ENCODE measurements at regions not wholly inside any gene's neighbourhood (a gene's known extent, or its start where the extent isn't known, plus 50 kb on each side); places are given as distances from the start of the nearest gene placed in this dataset.
"Not testable (repeated sequence)": the region's sequence is repeated elsewhere in the genome, so short reads cannot be mapped to it uniquely, and the experiment has no call there.

- DNase-seq (ENCODE audit: low spot score) (no peak), FAIRE-seq (no peak)
Measured at GRCh38 chr13:55632402-55632801, 1508.3 kb upstream of the PRR20A start.

- DNase-seq (ENCODE audit: low spot score) (no peak), FAIRE-seq (no peak)
Measured at GRCh38 chr13:55649485-55649884, 1491.2 kb upstream of the PRR20A start.

- no peak for FAIRE-seq
- DNase-seq (ENCODE audit: low spot score) = no peak
Measured at GRCh38 chr13:55652657-55653056, 1488.1 kb upstream of the PRR20A start.

- FAIRE-seq (no peak), DNase-seq (ENCODE audit: low spot score) (no peak)
Measured at GRCh38 chr13:55653497-55653896, 1487.2 kb upstream of the PRR20A start.

- DNase-seq (ENCODE audit: low spot score) (no peak), FAIRE-seq (no peak)
Measured at GRCh38 chr13:55654243-55654642, 1486.5 kb upstream of the PRR20A start.

GRCh38 chr13:55660264-55660663, 1480.5 kb upstream of the PRR20A start:
- DNase-seq (ENCODE audit: low spot score); FAIRE-seq: not testable (repeated sequence)

GRCh38 chr13:55660851-55661250, 1479.9 kb upstream of the PRR20A start:
- FAIRE-seq (no peak), DNase-seq (ENCODE audit: low spot score) (no peak)

GRCh38 chr13:55661505-55661904, 1479.2 kb upstream of the PRR20A start:
- no peak for DNase-seq (ENCODE audit: low spot score)
- FAIRE-seq = no peak

GRCh38 chr13:55664178-55664577, 1476.5 kb upstream of the PRR20A start:
- DNase-seq (ENCODE audit: low spot score) (no peak), FAIRE-seq (no peak)

GRCh38 chr13:55669051-55669450, 1471.7 kb upstream of the PRR20A start:
- DNase-seq (ENCODE audit: low spot score) = no peak
- no peak for FAIRE-seq

- DNase-seq (ENCODE audit: low spot score) (no peak), FAIRE-seq (no peak)
Measured at GRCh38 chr13:55673910-55674309, 1466.8 kb upstream of the PRR20A start.

GRCh38 chr13:55682776-55683175, 1457.9 kb upstream of the PRR20A start:
- no peak for FAIRE-seq

GRCh38 chr13:55705526-55705925, 1435.2 kb upstream of the PRR20A start:
- FAIRE-seq = no peak

More at GRCh38 chr13:55682776-55683175, 1457.9 kb upstream of the PRR20A start:
- no peak for DNase-seq (ENCODE audit: low spot score)

GRCh38 chr13:55705971-55706370, 1434.7 kb upstream of the PRR20A start:
- DNase-seq (ENCODE audit: low spot score) = no peak
- FAIRE-seq = no peak

More at GRCh38 chr13:55705526-55705925, 1435.2 kb upstream of the PRR20A start:
- no peak for DNase-seq (ENCODE audit: low spot score)

- DNase-seq (ENCODE audit: low spot score) (no peak), FAIRE-seq (no peak)
Measured at GRCh38 chr13:55714120-55714519, 1426.6 kb upstream of the PRR20A start.

GRCh38 chr13:55727683-55728082, 1413.0 kb upstream of the PRR20A start:
- DNase-seq (ENCODE audit: low spot score) = no peak
- no peak for FAIRE-seq

- FAIRE-seq = no peak
Measured at GRCh38 chr13:55728247-55728646, 1412.5 kb upstream of the PRR20A start.

GRCh38 chr13:55745828-55746227, 1394.9 kb upstream of the PRR20A start:
- FAIRE-seq = no peak
- no peak for DNase-seq (ENCODE audit: low spot score)

More at GRCh38 chr13:55728247-55728646, 1412.5 kb upstream of the PRR20A start:
- no peak for DNase-seq (ENCODE audit: low spot score)

GRCh38 chr13:55761986-55762385, 1378.7 kb upstream of the PRR20A start:
- no peak for FAIRE-seq
- no peak for DNase-seq (ENCODE audit: low spot score)

- DNase-seq (ENCODE audit: low spot score) = no peak
- FAIRE-seq = no peak
Measured at GRCh38 chr13:55777612-55778011, 1363.1 kb upstream of the PRR20A start.

- FAIRE-seq (no peak), DNase-seq (ENCODE audit: low spot score) (no peak)
Measured at GRCh38 chr13:55783841-55784240, 1356.9 kb upstream of the PRR20A start.

GRCh38 chr13:55788548-55788947, 1352.2 kb upstream of the PRR20A start:
- DNase-seq (ENCODE audit: low spot score) = no peak
- no peak for FAIRE-seq

GRCh38 chr13:55792544-55793193, 1348.0 kb upstream of the PRR20A start:
- FAIRE-seq = no peak

More at GRCh38 chr13:55792544-55793193, 1348.0 kb upstream of the PRR20A start:
- no peak for DNase-seq (ENCODE audit: low spot score)
